Esophagus muscularis mucosa (tissue), 4 donors: ENCODE measurements at regions not wholly inside any gene's neighbourhood (a gene's known extent, or its start where the extent isn't known, plus 50 kb on each side); places are given as distances from the start of the nearest gene placed in this dataset.

Source experiments
- DNase-seq: peaks from one replicate; pipeline ENCODE4 v3.0.0-alpha.2; 2017; ENCODE audit errors: extremely low spot score
- H3K27ac ChIP-seq, 4 donors: fragments of 200-600 bp; sonication (generic); replicated peaks in 1 of 4; 1 replicate in 3 of 4; 2 replicates in 1 of 4; pipeline ENCODE4 v1.5.1; 2016 to 2019; ENCODE audit warnings: mild to moderate bottlenecking in 1 of 4
- H3K27me3 ChIP-seq, 4 donors: fragments of 200-600 bp; sonication (generic); one replicate each; pipeline versions ENCODE4 v1.5.1 to v1.6.0; 2016 to 2019
- H3K36me3 ChIP-seq, 4 donors: fragments of 200-600 bp; sonication (generic); one replicate each; pipeline ENCODE4 v1.5.1; 2016 to 2019
- H3K4me1 ChIP-seq, 4 donors: fragments of 200-600 bp; sonication (generic); one replicate each; pipeline ENCODE4 v1.5.1; 2016 to 2019
- H3K4me3 ChIP-seq, 4 donors: fragments of 200-600 bp; sonication (generic); 1 replicate in 2 of 4; 2 replicates in 2 of 4; pipeline ENCODE4 v1.5.1; 2016 to 2019; ENCODE audit warnings: mild to moderate bottlenecking in 4 of 4, moderate library complexity in 1 of 4
- H3K9me3 ChIP-seq, 4 donors: fragments of 200-600 bp; sonication (generic); 1 replicate in 3 of 4; 2 replicates in 1 of 4; pipeline ENCODE4 v1.5.1; 2016 to 2019
- EP300 ChIP-seq: sonication (generic); formaldehyde crosslinking; IDR thresholded peaks from one replicate; pipeline ENCODE4 v1.6.1; 2017; ENCODE audit warnings: antibody characterized with exemption
- POLR2A ChIP-seq: fragments of 450-650 bp; IDR thresholded peaks from one replicate; pipeline ENCODE4 v1.6.1; 2017; ENCODE audit warnings: antibody characterized with exemption, moderate library complexity, mild to moderate bottlenecking, low read depth
- POLR2AphosphoS5 ChIP-seq, 2 donors: sonication (generic); formaldehyde crosslinking; IDR thresholded peaks; one replicate each; pipeline ENCODE4 v1.6.1; 2017; ENCODE audit warnings: antibody characterized with exemption in 2 of 2
- WGBS: methylation state at CpG from one replicate; pipeline ENCODE4 v1.1.5; 2018; 5-methylcytosine and 5-hydroxymethylcytosine counted together
- intact Hi-C: fragments of 100-400 bp; cut with DNase I; formaldehyde crosslinking; loops from one replicate; pipeline ENCODE4 v1.15.1; 2023
- TF ChIP-seq, protein P1 (sequence below), 3 experiments: fragments of 200-600 bp in 2 of 3; fragments of 450-650 bp in 1 of 3; sonication (generic) in 2 of 3; IDR thresholded peaks; one replicate each; pipeline ENCODE4 v1.5.1; 2017 to 2019; ENCODE audit warnings: antibody characterized with exemption in 3 of 3, mild to moderate bottlenecking in 2 of 3, moderate library complexity in 1 of 3

DNA sequence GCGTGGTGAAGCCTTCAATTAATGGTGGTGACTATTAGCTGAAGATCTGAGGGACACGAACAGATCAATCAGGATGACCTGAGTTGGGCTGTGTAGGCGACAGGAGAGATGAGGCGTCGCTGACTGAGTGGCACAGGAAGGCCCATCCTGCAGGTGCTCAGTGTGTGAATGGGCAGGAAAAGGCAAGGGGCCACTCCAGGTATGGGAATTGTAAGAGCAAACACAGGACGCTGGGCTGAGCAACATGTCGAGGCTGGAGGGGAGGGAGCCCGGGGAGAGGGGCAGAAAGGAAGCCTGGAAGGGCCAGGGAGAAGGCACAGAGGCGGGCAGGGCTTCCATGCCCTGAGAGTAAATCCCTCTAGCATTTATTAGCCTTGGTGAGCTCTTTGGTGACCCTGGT is 151.0 kb downstream of the VEGFA start:
- no peak overlapping the region for H3K27ac ChIP-seq
- H3K4me1 ChIP-seq: peaks cover 0 to 13% (median 5%) of the 10 kb centered on the region in 4 donors
- DNase-seq: no peak
- intact Hi-C loops: no loop called here
- H3K9me3 ChIP-seq: no peaks in the 10 kb centered on the region
- H3K27me3 ChIP-seq: no peaks in the 10 kb centered on the region
- H3K4me3 ChIP-seq: no peak overlapping the region
- TF ChIP-seq POLR2A (no peak), EP300 (no peak), POLR2AphosphoS5 (IDR thresholded peaks at IDR 0.05) (no peak)
- TF ChIP-seq, protein P1, sequence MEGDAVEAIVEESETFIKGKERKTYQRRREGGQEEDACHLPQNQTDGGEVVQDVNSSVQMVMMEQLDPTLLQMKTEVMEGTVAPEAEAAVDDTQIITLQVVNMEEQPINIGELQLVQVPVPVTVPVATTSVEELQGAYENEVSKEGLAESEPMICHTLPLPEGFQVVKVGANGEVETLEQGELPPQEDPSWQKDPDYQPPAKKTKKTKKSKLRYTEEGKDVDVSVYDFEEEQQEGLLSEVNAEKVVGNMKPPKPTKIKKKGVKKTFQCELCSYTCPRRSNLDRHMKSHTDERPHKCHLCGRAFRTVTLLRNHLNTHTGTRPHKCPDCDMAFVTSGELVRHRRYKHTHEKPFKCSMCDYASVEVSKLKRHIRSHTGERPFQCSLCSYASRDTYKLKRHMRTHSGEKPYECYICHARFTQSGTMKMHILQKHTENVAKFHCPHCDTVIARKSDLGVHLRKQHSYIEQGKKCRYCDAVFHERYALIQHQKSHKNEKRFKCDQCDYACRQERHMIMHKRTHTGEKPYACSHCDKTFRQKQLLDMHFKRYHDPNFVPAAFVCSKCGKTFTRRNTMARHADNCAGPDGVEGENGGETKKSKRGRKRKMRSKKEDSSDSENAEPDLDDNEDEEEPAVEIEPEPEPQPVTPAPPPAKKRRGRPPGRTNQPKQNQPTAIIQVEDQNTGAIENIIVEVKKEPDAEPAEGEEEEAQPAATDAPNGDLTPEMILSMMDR (IDR thresholded peaks at IDR 0.05): no peak
- H3K36me3 ChIP-seq: no peaks in the 10 kb centered on the region
- 90% methylated on average over 9 of the region's 9 CpGs for WGBS

DNA sequence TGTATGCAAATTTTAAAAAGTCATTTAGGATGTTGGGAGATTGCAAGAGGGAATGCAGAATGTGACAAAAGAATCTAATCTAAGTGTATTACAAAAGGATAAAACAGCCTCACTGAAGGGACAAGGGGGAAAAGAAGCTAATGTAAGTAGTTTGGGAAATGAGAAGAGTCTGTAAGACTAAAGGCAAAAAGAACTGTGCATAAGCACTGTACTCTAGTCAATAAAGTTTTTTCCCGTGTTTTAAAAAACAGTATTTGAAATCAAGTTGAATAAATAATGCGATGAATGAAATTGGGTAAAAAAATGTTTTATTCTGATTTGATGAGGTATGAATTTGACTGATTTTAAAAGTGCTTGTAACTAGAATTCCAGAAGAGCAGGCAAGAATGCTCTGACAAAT is 149.8 kb downstream of the VEGFA start:
- Histone ChIP-seq H3K36me3 (no peaks in the 10 kb centered on the region), H3K27ac (no peak overlapping the region), H3K4me3 (no peak overlapping the region), H3K9me3 (no peaks in the 10 kb centered on the region), H3K4me1 (peaks cover 0 to 13% (median 5%) of the 10 kb centered on the region in 4 donors), H3K27me3 (no peaks in the 10 kb centered on the region)
- 68% methylated on average over 2 of the region's 2 CpGs for WGBS
- TF ChIP-seq POLR2AphosphoS5 (IDR thresholded peaks at IDR 0.05): no peak
- TF ChIP-seq POLR2A: no peak
- TF ChIP-seq EP300: no peak
- TF ChIP-seq, protein P1 (IDR thresholded peaks at IDR 0.05): no peak
- DNase-seq: no peak
- intact Hi-C loops: no loop called here

DNA sequence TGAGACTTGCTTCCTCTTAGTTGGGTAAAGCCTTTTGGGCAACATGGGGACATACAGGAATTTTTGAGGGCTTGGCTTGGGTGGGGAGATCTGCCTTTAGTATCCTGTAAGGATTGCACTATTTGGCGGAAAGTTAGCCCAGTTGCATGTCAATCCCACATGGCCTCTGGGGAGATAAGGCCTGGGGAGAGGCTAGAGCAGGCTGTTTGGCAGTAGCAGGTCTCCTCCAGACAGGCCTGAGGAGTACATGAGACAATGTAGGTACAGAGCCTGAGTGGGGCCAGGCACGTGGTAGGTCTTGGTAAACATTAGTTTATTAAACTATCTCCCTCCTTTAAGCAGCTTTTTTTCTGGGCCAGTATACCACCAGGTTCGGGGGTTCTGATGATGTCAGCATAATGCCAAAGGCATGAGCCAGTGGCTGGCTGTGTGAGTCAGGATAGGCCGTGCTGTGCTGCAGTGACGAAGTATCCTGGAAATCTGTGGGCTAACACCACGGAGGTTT is 147.9 kb downstream of the VEGFA start:
- WGBS: 91% methylated on average over 6 of the region's 6 CpGs
- TF ChIP-seq POLR2AphosphoS5 (IDR thresholded peaks at IDR 0.05) (no peak), EP300 (no peak), POLR2A (no peak)
- TF ChIP-seq, protein P1 (IDR thresholded peaks at IDR 0.05): no peak
- Histone ChIP-seq H3K4me1 (no peaks in the 10 kb centered on the region), H3K4me3 (no peak overlapping the region), H3K9me3 (no peaks in the 10 kb centered on the region), H3K36me3 (no peaks in the 10 kb centered on the region), H3K27me3 (no peaks in the 10 kb centered on the region), H3K27ac (no peak overlapping the region)
- DNase-seq: no peak
- intact Hi-C loops: no loop called here

GRCh38 chr6:43916924-43917877 is 147.2 kb downstream of the VEGFA start:
- WGBS: 86% methylated on average over 12 of the region's 12 CpGs
- no peak overlapping the region for H3K4me3 ChIP-seq

More at GRCh38 chr6:43916924-43917877, 147.2 kb downstream of the VEGFA start:
- no peak for DNase-seq
- Histone ChIP-seq H3K36me3 (no peaks in the 10 kb centered on the region), H3K4me1 (no peaks in the 10 kb centered on the region), H3K27ac (no peak overlapping the region), H3K9me3 (no peaks in the 10 kb centered on the region), H3K27me3 (no peaks in the 10 kb centered on the region)
- TF ChIP-seq POLR2A (no peak), EP300 (no peak), POLR2AphosphoS5 (IDR thresholded peaks at IDR 0.05) (no peak)
- TF ChIP-seq, protein P1 (IDR thresholded peaks at IDR 0.05): no peak
- intact Hi-C loops: no loop called here
